ENCODE measurements at regions not wholly inside any gene's neighbourhood (a gene's known extent, or its start where the extent isn't known, plus 50 kb on each side); places are given as distances from the start of the nearest gene placed in this dataset.

- TF ChIP-seq CTCF (IDR thresholded peaks at IDR 0.05; ENCODE audit: poor library complexity, severe bottlenecking) (no peak), POLR2AphosphoS5 (IDR thresholded peaks at IDR 0.05) (no peak), EZH2 (IDR thresholded peaks at IDR 0.05; ENCODE audit: borderline replicate concordance, insufficient read depth, low read length, poor library complexity, severe bottlenecking) (no peak), REST (IDR thresholded peaks at IDR 0.05; ENCODE audit: borderline replicate concordance) (no peak)
Observed at GRCh38 chr1:30248373-30248772, 475.0 kb downstream of the MATN1 start.

All from neural cell (in vitro differentiated cells).